Fibroblast of skin of back (primary cell): ENCODE measurements at regions not wholly inside any gene's neighbourhood (a gene's known extent, or its start where the extent isn't known, plus 50 kb on each side); places are given as distances from the start of the nearest gene placed in this dataset.
"Not testable (repeated sequence)": the region's sequence is repeated elsewhere in the genome, so short reads cannot be mapped to it uniquely, and the experiment has no call there.

Experiments used
- DNase-seq: peaks from one replicate; pipeline ENCODE4 v3.0.0-alpha.2; 2013

- no peak for DNase-seq
These were observed 136.1 kb downstream of the DISP1 start for GRCh38 chr1:222950892-222951291.

GRCh38 chr1:222953585-222953984, 138.7 kb downstream of the DISP1 start:
- DNase-seq: no peak

GRCh38 chr1:222955964-222956363, 141.1 kb downstream of the DISP1 start:
- DNase-seq: no peak

GRCh38 chr1:222956601-222957000, 141.8 kb downstream of the DISP1 start:
- no peak for DNase-seq

GRCh38 chr1:222967466-222968240, 152.8 kb downstream of the DISP1 start:
- DNase-seq: no peak

- DNase-seq: no peak
These were observed 155.2 kb downstream of the DISP1 start for GRCh38 chr1:222970040-222970439.

- no peak for DNase-seq
These were observed 155.9 kb downstream of the DISP1 start for GRCh38 chr1:222970711-222971110.

GRCh38 chr1:222971146-222971545, 156.3 kb downstream of the DISP1 start:
- DNase-seq: no peak

GRCh38 chr1:222973561-222973960, 158.7 kb downstream of the DISP1 start:
- DNase-seq: no peak

GRCh38 chr1:222974496-222974895, 159.7 kb downstream of the DISP1 start:
- peak; percentile 83 for DNase-seq

- no peak for DNase-seq
These were observed 160.8 kb downstream of the DISP1 start for GRCh38 chr1:222975472-222976122.

- DNase-seq: peak; percentile 41
These were observed 161.6 kb downstream of the DISP1 start for GRCh38 chr1:222976453-222976852.

GRCh38 chr1:222977294-222977693, 162.5 kb downstream of the DISP1 start:
- not testable (repeated sequence) for DNase-seq

GRCh38 chr1:222979561-222979960, 163.5 kb downstream of the TLR5 start:
- DNase-seq: no peak

- no peak for DNase-seq
These were observed 155.4 kb downstream of the TLR5 start for GRCh38 chr1:222987674-222988076.

GRCh38 chr1:222989443-222989842, 153.6 kb downstream of the TLR5 start:
- DNase-seq: no peak

- DNase-seq: no peak
These were observed 151.9 kb downstream of the TLR5 start for GRCh38 chr1:222991177-222991576.

- no peak for DNase-seq
These were observed 151.1 kb downstream of the TLR5 start for GRCh38 chr1:222991908-222992307.

- peak; percentile 84 for DNase-seq
These were observed 148.4 kb downstream of the TLR5 start for GRCh38 chr1:222994511-222995235.

GRCh38 chr1:222995236-222995580, 147.8 kb downstream of the TLR5 start:
- DNase-seq: no peak

GRCh38 chr1:222995620-222996309, 147.3 kb downstream of the TLR5 start:
- no peak for DNase-seq

- no peak for DNase-seq
These were observed 146.6 kb downstream of the TLR5 start for GRCh38 chr1:222996310-222996975.
